ENCODE measurements at regions not wholly inside any gene's neighbourhood (a gene's known extent, or its start where the extent isn't known, plus 50 kb on each side); places are given as distances from the start of the nearest gene placed in this dataset.

DNA sequence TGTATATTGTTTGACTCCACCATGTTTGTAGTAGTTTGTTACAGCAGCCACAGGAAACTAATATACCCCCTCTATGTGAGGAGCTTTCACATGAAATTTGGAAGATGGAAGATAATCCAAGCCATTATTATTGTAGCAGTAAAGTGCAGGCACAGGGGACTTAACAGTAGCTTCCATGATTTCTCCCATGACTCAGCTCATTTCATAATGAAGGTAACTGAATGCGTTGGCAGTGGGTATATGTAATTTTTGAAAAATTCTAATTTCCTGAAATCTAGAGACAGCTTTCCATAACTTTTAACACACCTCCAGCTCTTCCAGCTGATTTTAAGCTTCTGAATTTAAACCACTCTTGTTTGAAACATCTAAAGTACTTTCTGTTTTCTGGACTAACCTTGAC lies 181.2 kb downstream of the NR4A2 start:
- TF ChIP-seq, protein P1, sequence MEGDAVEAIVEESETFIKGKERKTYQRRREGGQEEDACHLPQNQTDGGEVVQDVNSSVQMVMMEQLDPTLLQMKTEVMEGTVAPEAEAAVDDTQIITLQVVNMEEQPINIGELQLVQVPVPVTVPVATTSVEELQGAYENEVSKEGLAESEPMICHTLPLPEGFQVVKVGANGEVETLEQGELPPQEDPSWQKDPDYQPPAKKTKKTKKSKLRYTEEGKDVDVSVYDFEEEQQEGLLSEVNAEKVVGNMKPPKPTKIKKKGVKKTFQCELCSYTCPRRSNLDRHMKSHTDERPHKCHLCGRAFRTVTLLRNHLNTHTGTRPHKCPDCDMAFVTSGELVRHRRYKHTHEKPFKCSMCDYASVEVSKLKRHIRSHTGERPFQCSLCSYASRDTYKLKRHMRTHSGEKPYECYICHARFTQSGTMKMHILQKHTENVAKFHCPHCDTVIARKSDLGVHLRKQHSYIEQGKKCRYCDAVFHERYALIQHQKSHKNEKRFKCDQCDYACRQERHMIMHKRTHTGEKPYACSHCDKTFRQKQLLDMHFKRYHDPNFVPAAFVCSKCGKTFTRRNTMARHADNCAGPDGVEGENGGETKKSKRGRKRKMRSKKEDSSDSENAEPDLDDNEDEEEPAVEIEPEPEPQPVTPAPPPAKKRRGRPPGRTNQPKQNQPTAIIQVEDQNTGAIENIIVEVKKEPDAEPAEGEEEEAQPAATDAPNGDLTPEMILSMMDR (IDR thresholded peaks at IDR 0.05) = no peak
- TF ChIP-seq POLR2A (IDR thresholded peaks at IDR 0.05) = no peak

Measured in Peyer's patch (tissue), 4 donors.